GM21360 (cell line): ENCODE measurements at regions not wholly inside any gene's neighbourhood (a gene's known extent, or its start where the extent isn't known, plus 50 kb on each side); places are given as distances from the start of the nearest gene placed in this dataset.
"Not testable (repeated sequence)": the region's sequence is repeated elsewhere in the genome, so short reads cannot be mapped to it uniquely, and the experiment has no call there.

Source experiments
- ATAC-seq: cut with Tn5 transposase; IDR thresholded peaks from one replicate; pipeline ENCODE4 v1.9.1; 2021; ENCODE audit warnings: mild to moderate bottlenecking, moderate library complexity; ENCODE audit not compliant: unreplicated experiment

GRCh38 chr10:78650122-78650521 is 418.6 kb upstream of the ZMIZ1 start:
- no peak for ATAC-seq

- no peak for ATAC-seq
These were observed 417.5 kb upstream of the ZMIZ1 start for GRCh38 chr10:78651287-78651686.

- ATAC-seq = no peak
These were observed 415.2 kb upstream of the ZMIZ1 start for GRCh38 chr10:78653555-78653954.

- ATAC-seq = no peak
These were observed 414.6 kb upstream of the ZMIZ1 start for GRCh38 chr10:78654047-78654590.

GRCh38 chr10:78655979-78656378 is 412.8 kb upstream of the ZMIZ1 start:
- no peak for ATAC-seq

GRCh38 chr10:78656417-78657162 is 412.2 kb upstream of the ZMIZ1 start:
- no peak for ATAC-seq

GRCh38 chr10:78657163-78657861 is 411.5 kb upstream of the ZMIZ1 start:
- no peak for ATAC-seq

GRCh38 chr10:78657862-78658165 is 411.0 kb upstream of the ZMIZ1 start:
- ATAC-seq = no peak

GRCh38 chr10:78658645-78659597 is 409.8 kb upstream of the ZMIZ1 start:
- ATAC-seq = peak; percentile 55

GRCh38 chr10:78659598-78659967 is 409.2 kb upstream of the ZMIZ1 start:
- no peak for ATAC-seq

GRCh38 chr10:78660446-78661106 is 408.2 kb upstream of the ZMIZ1 start:
- ATAC-seq = no peak

GRCh38 chr10:78663721-78664120 is 405.0 kb upstream of the ZMIZ1 start:
- no peak for ATAC-seq

- no peak for ATAC-seq
These were observed 403.7 kb upstream of the ZMIZ1 start for GRCh38 chr10:78664929-78665553.

- no peak for ATAC-seq
These were observed 395.8 kb upstream of the ZMIZ1 start for GRCh38 chr10:78672918-78673317.

- ATAC-seq = not testable (repeated sequence)
These were observed 387.6 kb upstream of the ZMIZ1 start for GRCh38 chr10:78681141-78681540.

GRCh38 chr10:78681986-78682385 is 386.8 kb upstream of the ZMIZ1 start:
- not testable (repeated sequence) for ATAC-seq

- no peak for ATAC-seq
These were observed 383.8 kb upstream of the ZMIZ1 start for GRCh38 chr10:78684947-78685346.

- ATAC-seq = no peak
These were observed 383.2 kb upstream of the ZMIZ1 start for GRCh38 chr10:78685466-78686103.

GRCh38 chr10:78686444-78687060 is 382.2 kb upstream of the ZMIZ1 start:
- no peak for ATAC-seq
